HG02623 (cell line): ENCODE measurements at regions not wholly inside any gene's neighbourhood (a gene's known extent, or its start where the extent isn't known, plus 50 kb on each side); places are given as distances from the start of the nearest gene placed in this dataset.

ENCODE experiments used
- ATAC-seq: cut with Tn5 transposase; IDR thresholded peaks from one replicate; pipeline ENCODE4 v1.9.1; 2021; ENCODE audit warnings: moderate library complexity; ENCODE audit not compliant: unreplicated experiment

- no peak for ATAC-seq
Measured at GRCh38 chr12:22981711-22982110, 356.7 kb downstream of the ETNK1 start.

GRCh38 chr12:22982635-22983034 lies 357.7 kb downstream of the ETNK1 start:
- no peak for ATAC-seq

GRCh38 chr12:22986997-22987396 lies 362.0 kb downstream of the ETNK1 start:
- ATAC-seq = no peak

GRCh38 chr12:22990501-22990900 lies 365.5 kb downstream of the ETNK1 start:
- ATAC-seq = no peak

GRCh38 chr12:22991250-22991844 lies 366.4 kb downstream of the ETNK1 start:
- no peak for ATAC-seq

- ATAC-seq = no peak
Measured at GRCh38 chr12:22993609-22994315, 368.8 kb downstream of the ETNK1 start.

- no peak for ATAC-seq
Measured at GRCh38 chr12:22994316-22994675, 369.3 kb downstream of the ETNK1 start.

- ATAC-seq = no peak
Measured at GRCh38 chr12:23001487-23001886, 376.5 kb downstream of the ETNK1 start.

- no peak for ATAC-seq
Measured at GRCh38 chr12:23002381-23002780, 377.4 kb downstream of the ETNK1 start.

- ATAC-seq = no peak
Measured at GRCh38 chr12:23004473-23005020, 379.6 kb downstream of the ETNK1 start.

- ATAC-seq = no peak
Measured at GRCh38 chr12:23005387-23005786, 380.4 kb downstream of the ETNK1 start.

GRCh38 chr12:23006413-23006812 lies 381.4 kb downstream of the ETNK1 start:
- no peak for ATAC-seq

- ATAC-seq = no peak
Measured at GRCh38 chr12:23008623-23009022, 383.7 kb downstream of the ETNK1 start.

- ATAC-seq = no peak
Measured at GRCh38 chr12:23014749-23015148, 389.8 kb downstream of the ETNK1 start.

GRCh38 chr12:23025372-23026016 lies 400.5 kb downstream of the ETNK1 start:
- ATAC-seq = no peak

GRCh38 chr12:23028158-23028802 lies 403.3 kb downstream of the ETNK1 start:
- no peak for ATAC-seq

GRCh38 chr12:23029185-23029584 lies 404.2 kb downstream of the ETNK1 start:
- ATAC-seq = no peak

- no peak for ATAC-seq
Measured at GRCh38 chr12:23039834-23040233, 414.9 kb downstream of the ETNK1 start.

GRCh38 chr12:23041774-23042173 lies 416.8 kb downstream of the ETNK1 start:
- ATAC-seq = no peak

- no peak for ATAC-seq
Measured at GRCh38 chr12:23043646-23044045, 418.7 kb downstream of the ETNK1 start.

GRCh38 chr12:23049180-23049579 lies 424.2 kb downstream of the ETNK1 start:
- peak; percentile 64 for ATAC-seq

- ATAC-seq = no peak
Measured at GRCh38 chr12:23055004-23055403, 430.0 kb downstream of the ETNK1 start.
